ENCODE measurements at regions not wholly inside any gene's neighbourhood (a gene's known extent, or its start where the extent isn't known, plus 50 kb on each side); places are given as distances from the start of the nearest gene placed in this dataset.

GRCh38 chr5:2282034-2282690 is 399.4 kb upstream of the IRX4 start:
- TF ChIP-seq CTCF (IDR thresholded peaks at IDR 0.05; ENCODE audit: low read depth, low read length, poor library complexity, severe bottlenecking) = no peak
- no peak for TF ChIP-seq EZH2phosphoT487 (IDR thresholded peaks at IDR 0.05; ENCODE audit: borderline replicate concordance, low read length)
- Histone ChIP-seq H3K36me3 (ENCODE audit: control insufficient read depth, low read length) (no peaks in the 10 kb centered on the region), H3F3A (ENCODE audit: control insufficient read depth, insufficient read depth) (no peaks in the 10 kb centered on the region), H3K79me2 (ENCODE audit: control insufficient read depth, low read length) (no peaks in the 10 kb centered on the region), H4K20me1 (ENCODE audit: control insufficient read depth, insufficient read depth, low read depth, low read length) (no peaks in the 10 kb centered on the region), H3K4me1 (ENCODE audit: control insufficient read depth, low read length) (no peaks in the 10 kb centered on the region), H3K27ac (ENCODE audit: low read depth, low read length) (no peak overlapping the region), H3K9me3 (ENCODE audit: control insufficient read depth, insufficient read depth, low read length) (no peaks in the 10 kb centered on the region; the same call in 1 of the 2 replicates), H3K4me3 (ENCODE audit: low read length) (no peak overlapping the region), H3K9me2 (replicated peaks; ENCODE audit: control insufficient read depth, low read length) (no peaks in the 10 kb centered on the region), H3K4me2 (ENCODE audit: low read length) (no peak overlapping the region), H3K27me3 (ENCODE audit: control insufficient read depth, low read length) (no peaks in the 10 kb centered on the region)

- Histone ChIP-seq H3K4me2 (ENCODE audit: low read length) (no peak overlapping the region), H3K9me2 (replicated peaks; ENCODE audit: control insufficient read depth, low read length) (no peaks in the 10 kb centered on the region), H3K79me2 (ENCODE audit: control insufficient read depth, low read length) (no peaks in the 10 kb centered on the region), H3K4me3 (ENCODE audit: low read length) (no peak overlapping the region), H3K36me3 (ENCODE audit: control insufficient read depth, low read length) (no peaks in the 10 kb centered on the region), H3K4me1 (ENCODE audit: control insufficient read depth, low read length) (no peaks in the 10 kb centered on the region), H3K27ac (ENCODE audit: low read depth, low read length) (no peak overlapping the region), H4K20me1 (ENCODE audit: control insufficient read depth, insufficient read depth, low read depth, low read length) (no peaks in the 10 kb centered on the region), H3F3A (ENCODE audit: control insufficient read depth, insufficient read depth) (no peaks in the 10 kb centered on the region), H3K9me3 (ENCODE audit: control insufficient read depth, insufficient read depth, low read length) (no peaks in the 10 kb centered on the region; the same call in 1 of the 2 replicates), H3K27me3 (ENCODE audit: control insufficient read depth, low read length) (no peaks in the 10 kb centered on the region)
- no peak for TF ChIP-seq CTCF (IDR thresholded peaks at IDR 0.05; ENCODE audit: low read depth, low read length, poor library complexity, severe bottlenecking)
- TF ChIP-seq EZH2phosphoT487 (IDR thresholded peaks at IDR 0.05; ENCODE audit: borderline replicate concordance, low read length) = no peak
These were observed 398.7 kb upstream of the IRX4 start for GRCh38 chr5:2281446-2281845.

GRCh38 chr5:2280318-2280717 is 397.6 kb upstream of the IRX4 start:
- Histone ChIP-seq H3K4me1 (ENCODE audit: control insufficient read depth, low read length) (no peaks in the 10 kb centered on the region), H3F3A (ENCODE audit: control insufficient read depth, insufficient read depth) (no peaks in the 10 kb centered on the region), H3K9me2 (replicated peaks; ENCODE audit: control insufficient read depth, low read length) (no peaks in the 10 kb centered on the region), H3K36me3 (ENCODE audit: control insufficient read depth, low read length) (no peaks in the 10 kb centered on the region), H4K20me1 (ENCODE audit: control insufficient read depth, insufficient read depth, low read depth, low read length) (no peaks in the 10 kb centered on the region), H3K27me3 (ENCODE audit: control insufficient read depth, low read length) (no peaks in the 10 kb centered on the region), H3K9me3 (ENCODE audit: control insufficient read depth, insufficient read depth, low read length) (no peaks in the 10 kb centered on the region), H3K79me2 (ENCODE audit: control insufficient read depth, low read length) (no peaks in the 10 kb centered on the region), H3K27ac (ENCODE audit: low read depth, low read length) (no peak overlapping the region), H3K4me3 (ENCODE audit: low read length) (no peak overlapping the region), H3K4me2 (ENCODE audit: low read length) (no peak overlapping the region)
- TF ChIP-seq EZH2phosphoT487 (IDR thresholded peaks at IDR 0.05; ENCODE audit: borderline replicate concordance, low read length) = no peak
- TF ChIP-seq CTCF (IDR thresholded peaks at IDR 0.05; ENCODE audit: low read depth, low read length, poor library complexity, severe bottlenecking) = no peak

All from DOHH2 (cell line).